Mesenchymal stem cell (in vitro differentiated cells and primary cell): ENCODE measurements at regions not wholly inside any gene's neighbourhood (a gene's known extent, or its start where the extent isn't known, plus 50 kb on each side); places are given as distances from the start of the nearest gene placed in this dataset.

ENCODE experiments used
- DNase-seq: peaks from one replicate; pipeline ENCODE4 v3.0.0-alpha.2; 2013
- H2AFZ ChIP-seq: one replicate; pipeline ENCODE4 v1.6.1; 2013; ENCODE audit warnings: low read depth, mild to moderate bottlenecking, control low read depth, inconsistent platforms, low read length, moderate library complexity
- H2AK5ac ChIP-seq: 2 replicates; pipeline ENCODE4 v1.6.1; 2013; ENCODE audit warnings: low read length, moderate library complexity, mild to moderate bottlenecking, inconsistent platforms; ENCODE audit not compliant: severe bottlenecking
- H2BK120ac ChIP-seq: one replicate; pipeline ENCODE4 v1.6.1; 2013; ENCODE audit warnings: low read depth, mild to moderate bottlenecking, inconsistent platforms, low read length, moderate library complexity
- H2BK12ac ChIP-seq, 2 experiments: one replicate each; pipeline ENCODE4 v1.6.1; 2013; ENCODE audit warnings: inconsistent platforms in 2 of 2, low read length in 2 of 2, mild to moderate bottlenecking in 2 of 2, moderate library complexity in 2 of 2, control low read depth in 1 of 2
- H2BK15ac ChIP-seq: one replicate; pipeline ENCODE4 v1.6.1; 2013; ENCODE audit warnings: mild to moderate bottlenecking, low read depth, inconsistent platforms; ENCODE audit not compliant: poor library complexity, severe bottlenecking
- H2BK5ac ChIP-seq: 2 replicates; pipeline ENCODE4 v1.6.1; 2013; ENCODE audit warnings: low read depth, mild to moderate bottlenecking, low read length, control low read depth, inconsistent platforms; ENCODE audit not compliant: poor library complexity, severe bottlenecking
- H3K14ac ChIP-seq, 2 experiments: one replicate each; pipeline ENCODE4 v1.6.1; 2013; ENCODE audit warnings: inconsistent platforms in 2 of 2, low read length in 2 of 2, control low read depth in 1 of 2, mild to moderate bottlenecking in 1 of 2, moderate library complexity in 1 of 2
- H3K18ac ChIP-seq, 2 experiments: one replicate each; pipeline ENCODE4 v1.6.1; 2013; ENCODE audit warnings: inconsistent platforms in 2 of 2, low read length in 2 of 2, control low read depth in 1 of 2, low read depth in 1 of 2, mild to moderate bottlenecking in 1 of 2
- H3K23ac ChIP-seq, 2 experiments: one replicate each; pipeline ENCODE4 v1.6.1; 2013; ENCODE audit warnings: inconsistent platforms in 2 of 2, low read length in 2 of 2, mild to moderate bottlenecking in 2 of 2, moderate library complexity in 2 of 2, control low read depth in 1 of 2
- H3K27ac ChIP-seq: 2 replicates; pipeline ENCODE4 v1.5.1; 2013; ENCODE audit warnings: mild to moderate bottlenecking, moderate library complexity, low read length, control low read depth, inconsistent platforms; ENCODE audit not compliant: poor library complexity, severe bottlenecking
- H3K27me3 ChIP-seq, 2 experiments: 2 replicates each; pipeline versions ENCODE4 v1.6.1 to v1.7.0; 2013; ENCODE audit warnings: low read length in 2 of 2, mild to moderate bottlenecking in 2 of 2, moderate library complexity in 2 of 2, control low read depth in 1 of 2, inconsistent platforms in 1 of 2; ENCODE audit not compliant: control insufficient read depth in 1 of 2, insufficient read depth in 1 of 2
- H3K36me3 ChIP-seq, 2 experiments: 2 replicates each; pipeline versions ENCODE4 v1.6.1 to v1.7.0; 2013; ENCODE audit warnings: low read length in 2 of 2, control low read depth in 1 of 2, inconsistent platforms in 1 of 2, low read depth in 1 of 2, mild to moderate bottlenecking in 1 of 2; ENCODE audit not compliant: insufficient read depth in 2 of 2, control insufficient read depth in 1 of 2
- H3K4ac ChIP-seq, 2 experiments: one replicate each; pipeline ENCODE4 v1.6.1; 2013; ENCODE audit warnings: inconsistent platforms in 2 of 2, low read length in 2 of 2, mild to moderate bottlenecking in 2 of 2, moderate library complexity in 2 of 2, control low read depth in 1 of 2, low read depth in 1 of 2
- H3K4me1 ChIP-seq: 2 replicates; pipeline ENCODE4 v1.6.1; 2013; ENCODE audit warnings: low read depth, low read length, control low read depth; ENCODE audit not compliant: control insufficient read depth, insufficient read depth
- H3K4me2 ChIP-seq: 2 replicates; pipeline ENCODE4 v1.6.1; 2013; ENCODE audit warnings: low read length, mild to moderate bottlenecking, inconsistent platforms; ENCODE audit not compliant: poor library complexity, severe bottlenecking
- H3K4me3 ChIP-seq, 2 experiments: 2 replicates each; pipeline versions ENCODE4 v1.5.1 to v1.7.0; 2013; ENCODE audit warnings: low read length in 2 of 2, mild to moderate bottlenecking in 2 of 2, control low read depth in 1 of 2, low read depth in 1 of 2; ENCODE audit not compliant: insufficient read depth in 1 of 2
- H3K79me1 ChIP-seq: replicated peaks from 2 replicates; pipeline ENCODE4 v1.6.1; 2013; ENCODE audit warnings: mild to moderate bottlenecking, control low read depth, low read length, inconsistent platforms; ENCODE audit not compliant: poor library complexity, severe bottlenecking
- H3K9ac ChIP-seq: 2 replicates; pipeline ENCODE4 v1.7.0; 2013; ENCODE audit warnings: mild to moderate bottlenecking, low read length, moderate library complexity
- H3K9me3 ChIP-seq: 2 replicates; pipeline ENCODE4 v1.7.0; 2013; ENCODE audit warnings: mild to moderate bottlenecking, low read length; ENCODE audit not compliant: control insufficient read depth
- H4K8ac ChIP-seq: one replicate; pipeline ENCODE4 v1.6.1; 2013; ENCODE audit warnings: inconsistent platforms, mild to moderate bottlenecking, low read length, moderate library complexity
- H4K91ac ChIP-seq: one replicate; pipeline ENCODE4 v1.6.1; 2013; ENCODE audit warnings: mild to moderate bottlenecking, low read length, inconsistent platforms
- WGBS: methylation state at CpG from one replicate; pipeline ENCODE4 v1.1.7; 2013; ENCODE audit warnings: mixed read lengths; 5-methylcytosine and 5-hydroxymethylcytosine counted together

DNA sequence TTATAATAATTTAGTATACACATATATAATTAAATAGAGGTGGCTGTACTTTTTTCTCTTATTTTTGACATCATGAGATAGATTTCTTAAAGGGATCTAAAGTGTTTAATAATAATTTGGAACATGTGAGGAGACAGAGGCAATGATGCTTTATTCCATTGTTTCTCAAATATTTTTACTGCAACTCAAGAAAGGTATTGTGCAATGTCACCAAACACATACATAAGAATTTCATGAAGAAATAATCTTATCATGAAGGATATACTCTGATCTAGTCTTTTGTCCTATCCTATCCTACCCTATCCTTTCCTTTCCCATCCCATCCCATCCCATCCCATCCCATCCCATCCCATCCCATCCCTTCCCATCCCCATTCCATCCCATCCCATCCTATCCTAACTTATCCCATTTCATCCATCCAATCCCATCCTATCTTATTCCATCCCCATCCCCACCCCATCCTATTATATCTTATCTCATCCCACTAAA, 232.1 kb upstream of the SMIM21 start:
- no peaks in the 10 kb centered on the region for H3K36me3 ChIP-seq

DNA sequence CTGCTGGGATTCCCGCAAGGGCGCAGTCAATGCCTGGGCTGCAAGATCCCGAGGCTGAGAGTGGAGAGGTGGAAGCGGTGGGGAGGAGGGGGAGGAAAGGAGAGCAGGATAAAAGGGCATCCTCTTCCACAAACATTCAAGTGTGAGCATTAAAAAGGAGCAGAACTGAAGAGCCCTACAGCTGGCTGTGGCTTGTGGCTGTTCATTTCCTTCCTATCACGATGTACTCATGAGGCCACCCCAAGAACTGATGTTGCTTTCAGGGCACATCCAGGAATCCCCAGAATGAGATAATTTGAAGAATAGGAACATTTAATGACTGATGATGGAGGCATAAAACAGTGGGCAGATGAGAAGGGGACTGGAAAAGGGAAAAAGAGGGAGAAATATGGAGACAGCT, 230.8 kb upstream of the SMIM21 start:
- Histone ChIP-seq H3K36me3 (no peaks in the 10 kb centered on the region), H3K14ac (no peak overlapping the region), H3K9me3 (peaks cover 17% of the 10 kb centered on the region), H2AK5ac (no peak overlapping the region), H2AFZ (no peak overlapping the region), H2BK12ac (no peak overlapping the region), H3K4me3 (no peak overlapping the region), H2BK15ac (no peak overlapping the region), H3K4ac (no peak overlapping the region), H3K79me1 (no peaks in the 10 kb centered on the region), H2BK120ac (no peak overlapping the region), H3K18ac (no peak overlapping the region), H3K23ac (no peak overlapping the region), H3K27ac (no peak overlapping the region), H2BK5ac (no peak overlapping the region), H3K27me3 (no peaks in the 10 kb centered on the region), H4K91ac (no peak overlapping the region), H3K9ac (no peak overlapping the region), H3K4me2 (no peak overlapping the region), H3K4me1 (no peaks in the 10 kb centered on the region), H4K8ac (no peak overlapping the region)
- 62% methylated on average over 5 of the region's 5 CpGs for WGBS
- DNase-seq: no peak

More for the DNA sequence above, 232.1 kb upstream of the SMIM21 start:
- Histone ChIP-seq H3K79me1 (no peaks in the 10 kb centered on the region), H3K27me3 (no peaks in the 10 kb centered on the region), H2BK12ac (no peak overlapping the region), H4K8ac (no peak overlapping the region), H2BK120ac (no peak overlapping the region), H2AK5ac (no peak overlapping the region), H3K9ac (no peak overlapping the region), H3K4me1 (no peaks in the 10 kb centered on the region), H2BK15ac (no peak overlapping the region), H3K9me3 (peaks cover 17% of the 10 kb centered on the region), H2BK5ac (no peak overlapping the region), H3K23ac (no peak overlapping the region), H3K4me2 (no peak overlapping the region), H3K4ac (no peak overlapping the region), H3K18ac (no peak overlapping the region), H3K14ac (no peak overlapping the region), H2AFZ (no peak overlapping the region), H3K27ac (no peak overlapping the region), H3K4me3 (no peak overlapping the region), H4K91ac (no peak overlapping the region)
- DNase-seq: no peak

DNA sequence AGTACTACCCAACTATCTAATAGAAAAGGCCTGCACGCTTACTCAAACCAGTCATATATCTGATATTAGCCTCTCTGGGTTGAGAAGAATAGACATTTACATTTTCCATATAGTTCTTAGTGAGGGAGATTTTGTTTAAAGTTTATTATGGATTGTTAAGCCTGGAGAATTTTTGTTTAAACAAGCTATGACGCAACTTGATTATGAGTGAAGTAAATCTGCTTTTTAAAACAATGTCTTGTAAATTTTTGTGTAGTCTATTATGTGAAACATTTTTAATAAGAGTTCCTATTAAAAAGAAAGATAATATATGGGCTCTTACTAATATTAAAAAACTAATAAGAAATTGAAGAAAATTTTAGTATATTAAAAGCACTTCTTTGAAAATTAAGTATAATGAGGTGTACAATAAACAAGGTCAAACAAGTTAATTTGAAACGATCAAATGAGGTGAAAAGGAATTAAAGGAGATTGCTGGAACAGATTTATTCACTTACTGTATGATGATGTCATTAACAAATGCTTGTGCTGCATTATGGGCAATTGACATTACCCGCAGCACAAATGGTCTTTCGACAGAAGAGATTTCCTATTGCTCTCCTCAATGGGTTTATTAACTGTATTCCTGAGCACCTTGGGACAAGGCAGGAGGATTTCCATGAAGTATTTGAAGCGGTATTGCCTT, 229.2 kb upstream of the SMIM21 start:
- no peak overlapping the region for H3K4me2 ChIP-seq
- H3K4ac ChIP-seq: no peak overlapping the region
- H2BK15ac ChIP-seq: no peak overlapping the region
- no peak overlapping the region for H2AFZ ChIP-seq
- H3K27ac ChIP-seq: no peak overlapping the region
- H3K18ac ChIP-seq: no peak overlapping the region
- H3K4me3 ChIP-seq: no peak overlapping the region
- DNase-seq: no peak
- no peak overlapping the region for H3K9ac ChIP-seq
- no peak overlapping the region for H4K91ac ChIP-seq
- H2AK5ac ChIP-seq: no peak overlapping the region
- H4K8ac ChIP-seq: no peak overlapping the region
- no peak overlapping the region for H2BK120ac ChIP-seq
- no peak overlapping the region for H3K23ac ChIP-seq
- no peak overlapping the region for H3K14ac ChIP-seq
- H2BK5ac ChIP-seq: no peak overlapping the region
- H2BK12ac ChIP-seq: no peak overlapping the region
- H3K9me3 ChIP-seq: peaks cover 10% of the 10 kb centered on the region
- no peaks in the 10 kb centered on the region for H3K27me3 ChIP-seq
- WGBS: 92% methylated on average over 5 of the region's 6 CpGs
- H3K36me3 ChIP-seq: no peaks in the 10 kb centered on the region
- no peaks in the 10 kb centered on the region for H3K79me1 ChIP-seq
- H3K4me1 ChIP-seq: no peaks in the 10 kb centered on the region

DNA sequence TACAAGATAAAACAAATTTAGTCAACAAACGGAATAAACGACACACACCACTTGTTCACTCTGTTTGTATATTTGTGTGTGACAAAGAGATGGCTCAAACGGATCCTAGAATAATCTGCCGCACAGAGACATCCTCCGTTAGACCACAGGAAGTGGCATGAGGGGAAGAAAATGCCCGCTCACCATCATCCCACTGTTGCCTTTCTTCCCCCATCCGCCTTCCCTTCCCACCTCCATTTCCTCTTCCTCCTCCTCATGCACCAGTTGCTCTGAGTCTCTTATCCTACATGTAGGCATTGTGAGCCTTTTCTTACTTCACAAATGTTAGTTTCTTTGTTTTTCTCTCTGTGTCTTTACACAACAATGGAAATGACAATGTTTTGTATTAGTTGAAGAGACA, 228.5 kb upstream of the SMIM21 start:
- Histone ChIP-seq H3K27ac (no peak overlapping the region), H4K91ac (no peak overlapping the region), H2BK15ac (no peak overlapping the region), H3K14ac (no peak overlapping the region), H3K4ac (no peak overlapping the region), H4K8ac (no peak overlapping the region), H3K36me3 (no peaks in the 10 kb centered on the region), H3K4me1 (no peaks in the 10 kb centered on the region), H2BK5ac (no peak overlapping the region), H2AK5ac (no peak overlapping the region), H3K9ac (no peak overlapping the region), H3K23ac (no peak overlapping the region), H3K4me2 (no peak overlapping the region), H2BK120ac (no peak overlapping the region), H3K79me1 (no peaks in the 10 kb centered on the region), H3K27me3 (peaks cover 0 to under 1% of the 10 kb centered on the region in 2 experiments), H3K9me3 (peaks cover 7% of the 10 kb centered on the region), H2BK12ac (no peak overlapping the region), H3K4me3 (no peak overlapping the region), H3K18ac (no peak overlapping the region), H2AFZ (no peak overlapping the region)
- DNase-seq: no peak
- 84% methylated on average over 5 of the region's 7 CpGs for WGBS
